HG03442 (cell line): ENCODE measurements at regions not wholly inside any gene's neighbourhood (a gene's known extent, or its start where the extent isn't known, plus 50 kb on each side); places are given as distances from the start of the nearest gene placed in this dataset.
"Not testable (repeated sequence)": the region's sequence is repeated elsewhere in the genome, so short reads cannot be mapped to it uniquely, and the experiment has no call there.

Experiments used
- ATAC-seq: cut with Tn5 transposase; IDR thresholded peaks from one replicate; pipeline ENCODE4 v1.9.1; 2021; ENCODE audit warnings: mild to moderate bottlenecking, moderate library complexity; ENCODE audit not compliant: unreplicated experiment

- ATAC-seq, result no peak
Measured at GRCh38 chr22:23384431-23384830, 195.7 kb downstream of the IGLL1 start.

GRCh38 chr22:23383491-23384361 lies 196.4 kb downstream of the IGLL1 start:
- no peak for ATAC-seq

GRCh38 chr22:23382428-23383218 lies 197.5 kb downstream of the IGLL1 start:
- no peak for ATAC-seq

- no peak for ATAC-seq
Measured at GRCh38 chr22:23381661-23382427, 198.2 kb downstream of the IGLL1 start.

- ATAC-seq, result no peak
Measured at GRCh38 chr22:23380911-23381310, 199.2 kb downstream of the IGLL1 start.

GRCh38 chr22:23380230-23380573 lies 199.9 kb downstream of the IGLL1 start:
- ATAC-seq, result no peak

- not testable (repeated sequence) for ATAC-seq
Measured at GRCh38 chr22:23379540-23380229, 199.4 kb downstream of the BCR start.

- no peak for ATAC-seq
Measured at GRCh38 chr22:23377767-23378166, 197.5 kb downstream of the BCR start.

GRCh38 chr22:23376256-23376655 lies 195.9 kb downstream of the BCR start:
- ATAC-seq, result no peak

GRCh38 chr22:23375031-23375827 lies 194.9 kb downstream of the BCR start:
- no peak for ATAC-seq

- ATAC-seq, result no peak
Measured at GRCh38 chr22:23373601-23374000, 193.3 kb downstream of the BCR start.

GRCh38 chr22:23370251-23370650 lies 189.9 kb downstream of the BCR start:
- no peak for ATAC-seq

GRCh38 chr22:23369054-23369685 lies 188.9 kb downstream of the BCR start:
- ATAC-seq, result no peak
